ENCODE measurements at regions not wholly inside any gene's neighbourhood (a gene's known extent, or its start where the extent isn't known, plus 50 kb on each side); places are given as distances from the start of the nearest gene placed in this dataset.

DNA sequence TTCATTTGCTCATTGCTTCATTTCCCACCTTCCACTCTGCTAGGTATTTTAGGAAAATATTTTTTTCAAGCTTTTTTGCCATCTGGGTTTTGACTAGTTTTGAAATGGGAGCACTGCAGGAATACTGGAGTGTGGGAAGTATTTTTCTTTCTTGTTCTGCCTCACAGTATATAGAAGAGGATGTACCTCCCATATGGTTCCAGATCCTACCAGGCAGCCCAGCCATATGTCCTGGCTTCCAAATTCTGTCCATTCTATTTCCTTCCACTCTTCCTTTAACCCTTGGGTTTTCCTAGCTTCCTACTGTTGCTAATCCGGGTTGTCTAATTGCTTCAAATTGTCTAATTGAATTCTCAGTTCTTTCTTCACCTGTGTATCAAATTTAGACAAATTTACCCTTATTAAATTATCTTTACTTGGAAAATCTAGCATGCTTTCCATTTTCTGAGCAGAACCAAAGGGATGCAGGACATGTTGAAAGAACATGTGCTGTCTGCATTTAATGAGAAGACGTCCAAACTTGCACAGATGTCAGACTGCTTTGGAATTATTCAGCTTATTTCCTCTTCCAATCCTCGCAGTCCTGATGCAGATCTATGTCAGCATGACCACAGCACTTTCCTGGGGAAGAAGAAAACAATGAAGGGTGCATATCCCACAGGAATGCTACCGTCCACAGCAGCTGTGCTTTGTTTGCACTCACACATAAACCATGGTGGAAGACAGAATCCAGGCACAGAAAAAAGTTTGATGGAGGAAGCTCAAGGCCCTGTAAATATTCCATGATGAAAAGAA, 1273.9 kb upstream of the MAP3K7 start:
- DNase-seq (ENCODE audit: low spot score), result peak; percentile 45
- in situ Hi-C loops (cut with HindIII; ENCODE audit: low sequenced_read_pairs), result no loop called here

DNA sequence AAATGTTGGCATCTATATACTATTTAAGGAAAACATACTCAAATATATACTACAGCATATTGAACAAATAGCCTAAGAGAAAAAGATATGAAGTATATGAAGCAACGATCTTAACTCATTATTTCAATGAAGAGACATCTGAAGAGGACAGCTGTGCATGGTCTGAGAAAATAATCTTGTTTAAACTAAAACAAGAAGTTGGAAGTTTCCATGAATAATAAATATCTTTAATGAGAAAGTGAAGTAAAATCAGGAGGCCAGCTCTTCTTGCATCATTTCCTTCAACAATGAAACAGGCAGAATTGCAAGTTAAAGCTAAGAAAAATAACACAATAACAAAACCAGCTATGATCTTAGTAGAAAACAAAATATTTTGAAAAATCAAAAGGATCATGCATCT, 1265.4 kb upstream of the MAP3K7 start:
- DNase-seq (ENCODE audit: low spot score), result no peak
- in situ Hi-C loops (cut with HindIII; ENCODE audit: low sequenced_read_pairs), result no loop called here

DNA sequence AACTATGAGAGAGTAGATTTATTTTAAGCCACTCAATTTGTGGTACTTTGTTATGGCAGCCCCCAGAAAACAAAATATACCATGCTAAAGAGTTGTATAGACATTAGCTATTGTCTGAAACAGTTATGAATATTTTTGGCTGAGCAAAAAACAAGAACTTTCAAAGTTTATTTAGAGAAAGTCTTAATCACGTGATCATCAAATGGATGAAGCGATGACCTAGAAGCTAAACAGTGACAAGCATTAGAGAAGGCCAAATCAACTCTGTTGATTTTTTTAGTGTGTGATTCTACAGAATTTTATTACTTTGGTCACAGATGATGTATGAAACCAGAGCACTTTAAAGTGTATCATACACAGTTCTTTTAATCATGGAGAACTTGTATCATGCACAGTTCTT, 1247.9 kb upstream of the MAP3K7 start:
- in situ Hi-C loops (cut with HindIII; ENCODE audit: low sequenced_read_pairs), result no loop called here
- DNase-seq (ENCODE audit: low spot score), result no peak

DNA sequence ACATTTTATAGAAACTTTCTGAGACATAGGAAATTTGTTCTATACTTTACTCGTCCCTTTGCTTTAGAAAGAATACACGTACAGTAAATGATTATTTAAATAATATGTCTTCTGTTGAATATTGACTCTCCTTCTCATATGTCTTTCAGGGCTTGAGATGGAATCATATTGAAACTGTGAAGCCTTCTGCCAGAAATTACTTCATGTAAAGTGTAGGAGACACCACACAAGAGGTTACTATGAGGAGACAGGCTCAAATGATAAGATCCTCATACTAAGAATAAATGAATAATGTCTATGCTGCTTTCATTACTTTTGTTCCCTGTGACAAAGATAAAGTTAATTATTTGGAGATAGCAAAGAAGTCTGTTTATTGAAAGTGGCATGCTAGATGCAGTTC, 1240.3 kb upstream of the MAP3K7 start:
- in situ Hi-C loops (cut with HindIII; ENCODE audit: low sequenced_read_pairs), result no loop called here
- DNase-seq (ENCODE audit: low spot score), result no peak

DNA sequence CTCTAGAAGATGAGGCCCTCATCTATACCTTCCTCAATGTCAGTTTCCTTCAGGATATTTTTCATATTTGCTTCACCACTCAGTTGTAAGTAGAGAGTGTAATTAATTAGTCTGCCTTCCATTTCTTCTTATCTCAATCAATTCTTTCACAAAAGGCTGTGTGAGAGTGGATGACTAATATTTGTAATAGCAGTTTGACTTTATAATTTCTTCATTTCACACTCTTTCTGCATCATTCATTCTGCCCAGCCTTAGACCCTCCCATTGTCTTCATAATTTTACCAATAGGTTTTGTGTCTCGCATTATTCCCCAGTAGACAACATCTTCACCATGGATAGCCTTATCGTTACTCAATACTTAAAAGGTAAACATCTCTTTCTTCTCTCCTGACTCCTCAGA, 1239.3 kb upstream of the MAP3K7 start:
- no peak for DNase-seq (ENCODE audit: low spot score)
- in situ Hi-C loops (cut with HindIII; ENCODE audit: low sequenced_read_pairs), result no loop called here

DNA sequence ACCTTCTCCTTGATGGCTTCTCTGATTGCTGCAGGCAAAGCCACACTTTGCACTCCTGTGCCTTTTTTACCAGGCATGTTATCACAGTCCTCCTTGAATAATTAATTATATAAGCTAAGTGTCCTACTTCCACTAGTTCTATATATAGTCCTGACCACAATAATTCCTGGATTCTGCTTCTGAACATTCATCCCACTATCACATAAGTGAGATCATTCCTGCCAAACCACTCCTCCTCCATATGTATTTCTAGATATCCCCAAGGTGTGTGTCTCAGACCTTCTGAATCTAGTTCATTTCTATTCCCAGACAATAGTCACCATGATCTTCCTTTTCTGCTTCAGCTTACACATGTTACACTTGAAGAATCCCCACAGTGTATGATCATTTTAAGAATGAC, 1237.5 kb upstream of the MAP3K7 start:
- in situ Hi-C loops (cut with HindIII; ENCODE audit: low sequenced_read_pairs), result no loop called here
- DNase-seq (ENCODE audit: low spot score), result no peak

DNA sequence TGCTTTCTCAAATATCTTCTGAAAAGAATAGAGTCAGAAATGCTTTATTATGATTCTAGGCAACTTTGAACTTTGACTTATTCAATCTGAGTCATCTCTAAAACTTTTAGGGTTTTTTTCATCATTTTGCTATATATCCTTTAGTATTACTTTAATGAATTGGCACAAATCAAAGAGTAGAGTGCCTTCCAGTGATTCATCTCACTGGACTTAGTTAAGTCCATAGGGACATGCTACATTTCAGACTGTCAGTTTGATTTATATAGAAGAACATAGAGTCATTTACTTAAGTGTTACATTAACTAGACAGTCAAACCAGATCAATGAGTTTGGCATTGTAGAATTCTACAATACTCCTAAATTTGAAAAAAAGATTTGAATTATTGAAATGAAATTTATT, 1235.7 kb upstream of the MAP3K7 start:
- DNase-seq (ENCODE audit: low spot score), result no peak
- in situ Hi-C loops (cut with HindIII; ENCODE audit: low sequenced_read_pairs), result no loop called here

DNA sequence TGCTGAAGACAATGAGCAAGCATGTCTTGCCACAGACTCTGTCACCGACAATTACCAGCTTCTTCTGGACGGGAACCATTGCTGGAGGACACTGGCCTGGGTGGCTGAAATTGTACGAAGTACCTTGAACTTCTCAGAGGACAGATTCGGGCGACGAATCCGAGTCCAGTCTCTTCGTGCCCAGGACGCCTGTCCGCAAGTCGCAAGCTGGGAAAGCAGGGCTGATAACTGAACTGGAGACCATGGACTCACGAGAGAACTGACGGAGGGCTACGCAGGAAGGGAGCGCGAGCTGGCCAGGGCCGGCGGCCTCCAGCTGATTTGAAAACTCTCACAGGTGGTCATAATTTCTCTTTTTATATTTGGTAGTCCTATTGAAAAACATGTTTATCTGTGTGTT, 1229.5 kb upstream of the MAP3K7 start:
- no peak for DNase-seq (ENCODE audit: low spot score)
- in situ Hi-C loops (cut with HindIII; ENCODE audit: low sequenced_read_pairs), result no loop called here

DNA sequence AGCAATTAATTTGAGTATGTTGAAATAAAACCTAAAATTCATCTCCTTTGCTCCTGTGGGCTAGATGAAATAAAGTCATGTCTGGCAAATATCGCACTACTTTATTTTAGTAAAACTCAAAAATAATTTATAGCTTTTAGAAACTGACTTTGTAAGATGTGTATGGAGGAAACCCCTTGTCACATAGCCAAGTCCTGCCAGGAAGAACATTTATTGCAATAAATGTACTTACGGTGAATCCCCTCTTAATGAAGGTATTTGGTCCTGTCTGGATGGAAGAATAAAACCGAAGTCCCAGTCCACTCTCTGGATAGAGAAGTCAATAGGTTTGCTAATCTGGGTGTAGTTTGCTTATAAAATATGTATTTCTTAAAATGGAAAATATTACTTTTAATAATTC, 1226.8 kb upstream of the MAP3K7 start:
- in situ Hi-C loops (cut with HindIII; ENCODE audit: low sequenced_read_pairs), result no loop called here
- DNase-seq (ENCODE audit: low spot score), result no peak

DNA sequence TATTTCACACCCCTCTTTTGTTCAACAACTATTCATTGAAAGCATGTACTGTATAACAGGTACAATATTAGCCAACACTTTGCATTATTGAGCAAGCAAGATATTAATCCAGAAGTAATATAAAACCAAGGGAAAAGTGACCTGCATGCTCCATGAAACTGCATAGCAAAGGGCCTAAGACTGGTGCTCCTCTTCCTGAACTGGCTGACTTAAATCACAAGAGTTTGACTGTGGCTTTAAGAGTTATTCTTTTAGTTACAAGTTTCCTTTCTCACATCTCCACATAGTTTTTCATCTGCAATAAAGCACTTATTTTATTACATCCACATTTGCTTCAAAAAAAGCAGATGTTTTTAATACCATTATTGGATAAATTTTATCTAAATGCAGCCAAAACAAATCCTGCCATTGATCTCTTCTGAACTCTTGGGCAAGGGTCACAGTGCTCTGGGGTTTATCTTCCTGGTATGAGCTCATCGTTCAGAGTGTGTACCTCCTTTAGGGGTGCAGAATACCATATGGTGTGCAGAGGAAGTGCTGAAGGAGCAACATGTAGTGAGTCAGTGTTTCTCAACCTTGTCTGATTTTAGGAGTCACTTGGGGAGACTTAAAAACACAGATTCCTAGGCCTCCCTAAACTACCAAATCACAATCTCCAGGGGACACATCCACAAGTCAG, 1225.9 kb upstream of the MAP3K7 start:
- DNase-seq (ENCODE audit: low spot score), result no peak
- in situ Hi-C loops (cut with HindIII; ENCODE audit: low sequenced_read_pairs), result no loop called here

DNA sequence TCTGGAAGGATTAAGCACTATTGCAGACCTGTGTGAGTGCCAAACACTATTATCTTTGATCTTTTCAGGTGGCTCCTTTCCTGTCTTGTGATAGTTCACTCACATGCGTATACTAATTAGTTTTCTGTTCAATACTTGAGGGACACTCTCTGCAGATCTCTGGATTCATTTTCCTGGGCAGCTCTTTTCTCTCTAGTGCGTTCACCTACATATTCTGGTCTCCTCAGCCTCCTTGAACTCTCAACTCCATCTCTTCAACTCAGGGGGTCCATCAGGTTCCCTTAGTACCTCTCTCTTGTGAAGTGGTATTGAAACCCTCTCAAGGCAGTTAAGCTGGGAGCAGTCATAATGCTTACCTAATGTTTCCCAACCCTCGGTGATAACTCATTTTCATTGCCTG, 1218.1 kb upstream of the MAP3K7 start:
- in situ Hi-C loops (cut with HindIII; ENCODE audit: low sequenced_read_pairs), result no loop called here
- no peak for DNase-seq (ENCODE audit: low spot score)

DNA sequence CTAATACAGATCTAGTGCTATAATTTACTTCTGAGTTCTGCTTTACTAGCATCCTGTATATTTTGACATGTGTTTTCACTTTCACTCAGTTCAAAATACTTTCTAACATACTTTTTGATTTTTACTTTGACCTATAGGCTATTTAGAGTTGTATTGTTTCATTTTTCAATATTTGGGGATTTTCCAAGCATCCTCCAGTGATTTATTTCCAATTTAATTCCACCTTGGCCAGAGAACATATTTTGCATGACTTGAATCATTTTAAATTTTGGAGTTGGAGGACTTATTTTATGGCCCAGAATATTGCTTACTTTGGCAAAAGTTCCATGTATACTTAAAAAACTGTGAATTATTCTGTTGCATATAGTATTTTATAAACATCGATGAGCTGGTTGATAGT, 1215.6 kb upstream of the MAP3K7 start:
- in situ Hi-C loops (cut with HindIII; ENCODE audit: low sequenced_read_pairs), result no loop called here
- DNase-seq (ENCODE audit: low spot score), result no peak

DNA sequence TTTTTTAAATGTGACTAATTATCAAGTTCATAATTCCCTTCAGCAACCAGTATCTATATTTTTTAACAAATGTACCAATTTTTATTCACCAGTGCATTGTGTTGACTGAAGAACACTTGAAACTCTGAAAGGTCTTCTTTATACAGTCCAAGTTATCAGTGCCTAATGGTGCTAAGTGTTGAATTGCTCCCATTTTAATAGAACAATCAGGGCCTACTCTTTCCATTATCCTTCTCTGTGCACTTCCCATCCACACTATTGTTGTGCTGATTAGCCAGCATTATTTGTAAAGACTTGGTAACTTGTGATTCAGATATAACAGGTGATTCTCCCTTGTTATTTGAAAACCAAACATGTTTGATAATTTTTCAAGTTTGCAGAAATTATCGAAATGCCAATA, 1209.7 kb upstream of the MAP3K7 start:
- in situ Hi-C loops (cut with HindIII; ENCODE audit: low sequenced_read_pairs), result no loop called here
- DNase-seq (ENCODE audit: low spot score), result no peak

DNA sequence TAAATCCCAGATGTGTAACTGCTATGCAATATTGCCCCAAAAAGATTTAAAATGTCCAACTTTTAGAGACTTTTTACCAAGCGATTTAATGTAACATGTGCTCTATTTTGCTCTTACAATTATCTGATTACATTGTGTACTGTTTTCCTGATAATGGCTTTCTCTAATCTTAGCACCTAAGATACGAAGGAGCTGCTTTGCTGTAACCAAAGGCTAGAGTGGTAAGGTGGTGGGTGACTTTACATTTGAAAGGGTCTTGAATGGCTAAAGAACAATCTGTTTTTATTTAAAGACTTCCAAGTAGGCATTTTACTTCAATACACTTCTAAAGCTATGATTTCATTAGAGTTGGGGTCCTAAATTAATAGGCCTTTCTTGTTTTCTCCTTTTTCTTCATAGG, 1201.6 kb upstream of the MAP3K7 start:
- in situ Hi-C loops (cut with HindIII; ENCODE audit: low sequenced_read_pairs), result no loop called here
- DNase-seq (ENCODE audit: low spot score), result no peak

DNA sequence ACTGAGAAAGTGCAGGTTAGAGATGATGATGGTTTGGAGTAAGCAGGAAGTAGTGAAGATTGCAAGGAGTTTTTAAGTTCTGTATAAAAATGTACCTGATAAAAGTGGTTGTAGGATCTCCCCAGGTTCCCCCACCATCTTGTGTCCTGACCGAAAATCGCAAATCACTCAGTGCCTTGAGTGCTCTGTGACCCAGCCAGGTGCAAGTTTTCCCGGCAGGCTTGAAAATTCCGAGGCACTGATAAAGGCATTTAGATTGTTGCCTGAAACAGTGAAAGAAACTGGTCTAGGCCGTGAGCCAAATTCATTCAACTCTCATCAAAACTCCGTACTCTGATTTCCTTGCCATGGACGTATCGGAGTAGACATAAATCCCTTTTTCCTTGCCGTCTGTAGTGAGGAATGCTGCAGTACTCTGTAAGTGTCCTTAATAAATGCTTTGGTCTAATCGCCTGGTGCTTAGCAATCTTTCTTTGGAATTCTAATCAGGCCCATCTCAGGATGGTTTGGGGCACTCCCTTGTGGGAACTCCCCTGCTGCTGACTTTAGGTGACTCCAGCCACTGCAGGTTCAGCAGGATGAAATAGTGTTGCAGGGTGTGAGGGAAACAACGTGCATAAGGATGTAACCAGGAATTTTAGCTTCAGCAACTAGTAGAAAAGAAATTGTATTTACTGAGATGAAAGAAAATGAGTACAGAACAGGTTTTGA, 1199.8 kb upstream of the MAP3K7 start:
- in situ Hi-C loops (cut with HindIII; ENCODE audit: low sequenced_read_pairs), result no loop called here
- no peak for DNase-seq (ENCODE audit: low spot score)

DNA sequence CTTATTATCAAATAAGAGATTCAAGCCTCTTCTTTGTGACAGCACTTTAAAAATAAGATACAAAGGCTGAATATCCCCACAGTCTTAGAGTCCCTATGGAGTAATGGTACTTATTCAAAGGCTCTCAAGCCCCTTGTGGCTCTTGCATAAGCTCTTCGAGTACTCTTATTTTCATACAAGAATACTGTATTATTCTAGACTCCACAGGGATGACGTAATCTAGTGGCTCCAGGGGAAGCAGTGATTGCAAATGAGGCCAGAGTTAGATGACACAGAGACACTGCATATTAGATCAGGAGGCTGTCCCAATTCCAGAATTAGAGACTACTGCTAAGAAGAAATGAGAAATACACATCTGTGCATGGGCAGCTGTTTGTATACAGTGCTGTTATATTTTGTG, 1195.9 kb upstream of the MAP3K7 start:
- DNase-seq (ENCODE audit: low spot score), result peak; percentile 33
- in situ Hi-C loops (cut with HindIII; ENCODE audit: low sequenced_read_pairs), result no loop called here

DNA sequence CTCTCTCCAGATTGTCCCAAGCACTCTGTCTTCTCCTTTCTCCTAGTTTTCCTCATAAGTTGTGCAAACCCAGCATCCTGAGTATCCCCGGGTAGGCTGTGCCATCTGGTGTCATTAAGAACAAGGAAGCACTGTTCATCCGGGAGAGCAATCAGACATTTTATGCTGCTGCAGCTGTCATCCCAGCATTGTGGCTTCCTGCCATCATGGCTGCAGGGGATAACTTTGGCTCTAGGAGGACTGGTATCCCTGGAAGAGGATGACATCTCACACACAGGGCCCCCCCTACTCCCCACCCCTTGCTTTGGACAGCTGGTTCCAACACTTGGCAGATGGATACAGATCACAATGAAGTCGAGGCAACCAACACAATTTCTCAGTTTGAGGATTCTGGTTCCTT, 1195.1 kb upstream of the MAP3K7 start:
- DNase-seq (ENCODE audit: low spot score), result peak; percentile 94
- in situ Hi-C loops (cut with HindIII; ENCODE audit: low sequenced_read_pairs), result no loop called here

DNA sequence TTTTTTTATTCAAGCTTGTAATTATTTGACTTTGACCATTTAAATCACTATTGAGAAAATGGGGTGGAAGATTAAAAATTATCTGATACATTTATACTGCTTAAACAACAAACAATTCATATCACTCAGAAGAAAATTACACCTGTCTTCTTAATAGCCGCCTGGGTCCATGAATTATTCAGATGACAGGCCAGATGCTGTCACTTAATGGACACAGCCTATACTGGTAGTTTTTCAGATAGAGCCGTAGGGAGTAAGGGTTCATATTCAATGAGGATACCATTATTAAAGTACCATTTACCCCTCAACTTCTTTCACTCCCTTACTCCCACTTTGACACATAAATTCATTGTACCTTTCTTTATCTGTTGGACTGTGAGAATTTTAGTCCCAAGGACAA, 1193.4 kb upstream of the MAP3K7 start:
- in situ Hi-C loops (cut with HindIII; ENCODE audit: low sequenced_read_pairs), result no loop called here
- DNase-seq (ENCODE audit: low spot score), result no peak

DNA sequence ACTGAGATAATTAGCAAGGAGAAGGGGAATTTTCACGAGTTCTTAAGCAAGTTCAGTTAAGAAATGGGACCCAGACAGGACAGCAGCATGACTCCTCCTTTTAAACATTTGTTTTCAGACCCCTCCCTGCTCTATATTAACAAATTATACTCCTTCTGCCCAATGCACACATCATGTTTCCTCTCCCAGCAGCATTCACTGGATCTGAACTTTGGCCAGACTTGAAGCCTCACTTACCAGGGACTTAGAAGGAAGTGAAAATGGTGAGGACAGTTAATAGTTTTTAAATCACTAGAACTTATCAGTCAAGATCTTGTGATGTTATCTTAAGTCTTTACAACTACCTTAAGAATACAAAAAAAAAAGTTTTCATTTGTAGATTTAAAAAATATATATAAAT, 1174.7 kb upstream of the MAP3K7 start:
- DNase-seq (ENCODE audit: low spot score), result no peak
- in situ Hi-C loops (cut with HindIII; ENCODE audit: low sequenced_read_pairs), result no loop called here

DNA sequence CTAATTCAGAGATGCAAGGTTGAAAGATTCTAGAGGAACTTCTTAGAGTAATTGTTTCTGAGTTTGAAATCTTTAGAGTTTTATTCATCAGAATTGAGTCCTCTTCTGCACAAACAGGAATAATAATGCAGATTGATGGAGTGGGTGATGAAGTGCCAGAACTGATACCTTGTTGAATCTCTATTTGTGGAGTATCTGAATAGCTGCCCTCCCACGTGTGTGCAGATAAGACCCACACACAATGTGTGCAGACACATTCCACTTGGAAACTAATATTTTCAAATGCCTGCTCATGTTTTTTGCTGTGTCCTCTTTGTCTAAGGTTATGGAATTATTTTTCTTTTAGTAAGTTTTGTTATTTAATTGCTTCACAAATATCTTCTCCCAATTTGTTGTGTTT, 1167.8 kb upstream of the MAP3K7 start:
- in situ Hi-C loops (cut with HindIII; ENCODE audit: low sequenced_read_pairs), result no loop called here
- no peak for DNase-seq (ENCODE audit: low spot score)

DNA sequence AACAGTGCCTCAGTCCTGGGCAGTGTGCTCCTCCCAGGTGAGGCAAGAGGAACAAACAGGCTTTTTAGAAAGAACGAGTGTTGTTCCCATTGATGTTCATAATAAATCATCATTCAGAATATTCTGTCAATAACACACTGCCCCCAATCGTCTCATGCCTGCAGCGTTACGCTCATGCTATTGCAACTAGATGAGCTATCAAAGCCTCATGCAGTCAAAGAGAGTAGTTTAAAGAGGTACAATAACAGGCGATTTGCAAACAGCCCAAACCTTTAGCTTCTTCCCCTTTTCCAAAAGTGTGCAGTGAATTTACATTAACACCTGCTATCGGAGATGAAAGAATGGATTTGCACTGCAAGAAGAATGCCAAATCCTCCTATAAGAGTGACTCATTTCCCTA, 1164.7 kb upstream of the MAP3K7 start:
- in situ Hi-C loops (cut with HindIII; ENCODE audit: low sequenced_read_pairs), result no loop called here
- no peak for DNase-seq (ENCODE audit: low spot score)
